HG03442 (cell line): ENCODE measurements at regions not wholly inside any gene's neighbourhood (a gene's known extent, or its start where the extent isn't known, plus 50 kb on each side); places are given as distances from the start of the nearest gene placed in this dataset.
"Not testable (repeated sequence)": the region's sequence is repeated elsewhere in the genome, so short reads cannot be mapped to it uniquely, and the experiment has no call there.

Source experiments
- ATAC-seq: cut with Tn5 transposase; IDR thresholded peaks from one replicate; pipeline ENCODE4 v1.9.1; 2021; ENCODE audit warnings: mild to moderate bottlenecking, moderate library complexity; ENCODE audit not compliant: unreplicated experiment

GRCh38 chr6:67011441-67011840 lies 1304.4 kb upstream of the EYS start:
- no peak for ATAC-seq

DNA sequence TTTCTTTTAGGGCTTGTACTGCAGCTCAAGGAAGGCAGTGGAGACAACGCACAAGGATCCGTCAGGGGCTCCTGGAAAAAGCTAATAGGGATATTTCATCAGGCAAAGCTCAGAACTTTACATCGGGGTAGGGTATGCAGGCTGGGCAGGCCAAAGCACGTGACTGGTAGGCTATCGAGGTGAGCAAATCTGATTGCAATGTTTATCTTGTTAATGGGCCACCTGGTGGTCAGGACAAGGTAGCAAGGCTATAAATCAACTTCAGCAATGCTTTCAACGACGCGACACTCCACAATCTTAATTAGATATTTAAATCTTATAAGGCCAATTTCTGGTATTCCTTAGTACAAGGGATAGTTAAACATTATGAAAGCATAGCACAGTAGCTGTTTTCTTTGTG lies 1302.8 kb upstream of the EYS start:
- no peak for ATAC-seq

DNA sequence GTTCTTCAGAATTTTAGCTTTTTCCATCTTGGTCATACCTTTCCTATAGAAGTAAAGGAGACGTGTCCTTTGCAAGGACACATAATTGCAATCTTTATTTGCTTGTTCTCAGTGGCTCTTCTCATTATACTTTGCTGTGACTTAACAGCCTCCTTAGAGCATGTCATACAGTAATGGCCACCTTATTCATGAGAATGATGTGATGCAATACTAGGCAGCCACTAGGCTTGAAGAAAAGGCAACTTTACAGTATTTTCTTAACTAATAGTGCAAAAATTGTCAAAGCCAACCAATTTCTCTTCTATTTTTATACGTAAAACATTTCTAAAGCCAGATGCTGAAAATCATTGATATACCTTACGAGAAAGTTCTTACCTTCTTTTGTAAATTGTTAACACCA lies 1296.8 kb upstream of the EYS start:
- no peak for ATAC-seq

GRCh38 chr6:67000121-67000520 lies 1293.1 kb upstream of the EYS start:
- no peak for ATAC-seq

DNA sequence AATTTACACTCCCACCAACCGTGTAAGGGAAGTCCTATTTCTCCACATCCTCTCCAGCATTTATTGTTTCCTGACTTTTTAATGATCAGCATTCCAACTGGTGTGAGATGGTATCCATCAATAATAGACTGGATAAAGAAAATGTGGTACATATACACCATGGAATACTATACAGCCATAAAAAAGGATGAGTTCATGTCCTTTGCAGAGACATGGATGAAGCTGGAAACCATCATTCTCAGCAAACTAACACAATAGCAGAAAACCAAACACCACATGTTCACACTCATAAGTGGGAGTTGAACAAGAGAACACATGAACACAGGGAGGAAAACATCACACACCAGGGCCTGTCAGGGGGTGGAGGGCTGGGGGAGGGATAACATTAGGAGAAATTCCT lies 1290.6 kb upstream of the EYS start:
- not testable (repeated sequence) for ATAC-seq

- no peak for ATAC-seq
Measured at GRCh38 chr6:66995669-66996068, 1288.6 kb upstream of the EYS start.

DNA sequence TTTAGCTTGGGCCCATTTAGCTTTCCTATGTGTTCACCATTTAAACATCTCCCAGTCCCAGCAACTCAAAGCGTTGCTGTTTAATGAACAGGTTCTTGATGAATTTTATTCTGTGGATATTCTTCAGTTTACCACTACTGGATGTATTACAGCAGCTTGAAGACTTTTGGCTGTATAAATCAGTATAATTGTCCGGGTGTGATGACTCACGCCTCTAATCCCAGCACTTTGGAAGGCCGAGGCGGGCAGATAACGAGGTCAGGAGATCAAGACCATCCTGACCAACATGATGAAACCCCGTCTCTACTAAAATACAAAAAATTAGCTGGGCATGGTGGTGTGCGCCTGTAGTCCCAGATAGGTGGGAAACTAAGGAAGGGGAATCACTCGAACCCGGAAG lies 1286.7 kb upstream of the EYS start:
- ATAC-seq: not testable (repeated sequence)

GRCh38 chr6:66993272-66993671 lies 1286.2 kb upstream of the EYS start:
- no peak for ATAC-seq

- ATAC-seq: no peak
Measured at GRCh38 chr6:66992660-66993059, 1285.6 kb upstream of the EYS start.

GRCh38 chr6:66986940-66987339 lies 1279.9 kb upstream of the EYS start:
- no peak for ATAC-seq

- no peak for ATAC-seq
Measured at GRCh38 chr6:66985816-66986215, 1278.8 kb upstream of the EYS start.

DNA sequence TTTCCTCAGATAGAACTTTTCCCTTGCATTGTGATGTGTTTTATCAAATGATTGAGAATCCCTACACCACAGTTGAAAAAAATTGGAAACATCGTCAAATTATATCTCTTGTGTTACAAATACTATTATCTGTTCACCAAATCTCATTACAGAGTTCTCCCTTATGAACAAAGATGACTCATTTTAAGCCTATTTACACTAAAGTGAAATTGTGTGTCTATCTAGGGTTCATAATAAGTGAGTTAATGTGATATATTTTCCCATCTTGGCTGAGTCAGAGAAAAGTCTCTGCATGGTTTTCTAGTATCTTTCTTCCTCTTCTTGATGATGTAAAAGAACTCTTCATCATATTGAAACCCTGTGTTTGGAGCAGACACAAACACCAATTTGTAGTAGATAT lies 1263.3 kb upstream of the EYS start:
- no peak for ATAC-seq

- ATAC-seq: no peak
Measured at GRCh38 chr6:66965227-66965626, 1258.2 kb upstream of the EYS start.

GRCh38 chr6:66964216-66964615 lies 1257.2 kb upstream of the EYS start:
- ATAC-seq: no peak

GRCh38 chr6:66962082-66962481 lies 1255.1 kb upstream of the EYS start:
- no peak for ATAC-seq

DNA sequence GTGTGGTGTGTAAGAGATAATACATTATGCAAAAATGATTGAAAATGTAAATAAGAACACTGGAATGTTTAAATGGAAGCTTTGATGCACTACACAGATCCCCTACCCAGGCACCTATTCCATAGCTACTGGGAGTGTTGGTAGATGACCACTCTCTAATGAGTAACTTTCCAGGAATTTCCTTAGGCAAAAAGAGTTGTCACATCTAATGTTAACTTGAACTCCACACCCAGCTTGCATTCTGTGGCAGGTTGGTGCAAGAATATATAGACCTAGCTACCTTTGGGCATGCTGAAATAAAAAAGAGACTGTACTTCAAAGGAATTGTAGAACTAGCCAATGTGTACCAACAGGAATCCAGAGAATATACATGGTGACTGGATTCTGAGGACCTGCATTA lies 1254.2 kb upstream of the EYS start:
- no peak for ATAC-seq

- no peak for ATAC-seq
Measured at GRCh38 chr6:66949191-66949661, 1242.2 kb upstream of the EYS start.

GRCh38 chr6:66948106-66948505 lies 1241.1 kb upstream of the EYS start:
- ATAC-seq: no peak

DNA sequence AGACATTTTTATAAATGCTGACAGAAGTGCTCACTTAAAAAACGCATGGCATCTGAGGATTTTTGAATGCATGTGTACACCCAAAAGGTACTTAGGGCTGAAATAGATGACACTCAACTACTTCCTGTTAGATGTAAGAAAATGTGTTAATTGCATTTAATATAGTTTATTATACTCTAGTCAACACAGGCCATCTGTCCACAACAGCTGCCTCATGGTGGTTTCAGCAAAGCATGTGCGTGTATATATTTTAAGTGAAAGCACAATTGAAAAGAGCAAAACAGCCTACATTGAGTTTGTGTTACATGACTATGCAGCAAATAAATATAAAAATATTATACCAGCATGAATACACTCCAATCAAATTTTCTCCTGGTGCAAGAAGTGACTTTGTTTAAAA lies 1233.0 kb upstream of the EYS start:
- ATAC-seq: no peak

DNA sequence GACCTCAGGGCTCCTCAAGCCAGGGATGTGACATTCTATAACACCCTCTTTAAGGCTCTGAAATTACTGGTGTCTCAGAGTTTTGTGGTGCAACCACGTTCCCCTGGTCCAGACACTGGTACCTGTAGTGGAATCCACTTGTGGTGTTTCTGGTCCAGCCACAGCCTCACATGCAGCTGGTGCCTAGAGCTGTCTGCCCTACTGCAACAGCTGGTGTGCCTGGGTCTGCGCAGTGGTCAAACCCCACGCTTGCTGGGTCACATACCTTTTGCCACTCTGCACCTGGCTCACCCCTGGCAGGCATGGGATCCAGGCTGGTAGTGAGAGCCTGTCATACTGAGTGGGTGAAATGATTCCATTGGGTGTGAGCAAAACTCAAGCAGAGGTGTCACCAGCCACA lies 1230.2 kb upstream of the EYS start:
- ATAC-seq: no peak

DNA sequence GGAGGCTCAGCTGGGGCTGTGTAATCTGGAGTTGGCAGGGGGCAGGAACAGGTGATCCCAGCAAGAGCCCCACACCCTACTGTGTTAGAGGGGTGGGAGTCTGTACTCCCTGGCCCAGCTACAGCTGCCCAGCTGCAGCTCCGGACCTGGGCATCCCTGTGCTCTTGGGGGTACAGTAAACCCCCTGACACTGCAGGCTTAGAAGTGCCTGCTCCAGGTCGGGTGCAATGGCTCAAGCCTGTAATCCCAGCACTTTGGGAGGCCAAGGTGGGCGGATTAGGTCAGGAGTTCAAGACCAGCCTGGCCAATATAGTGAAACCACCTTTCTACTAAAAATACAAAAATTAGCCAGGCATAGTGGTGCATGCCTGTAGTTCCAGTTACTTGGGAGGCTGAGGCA lies 1228.6 kb upstream of the EYS start:
- no peak for ATAC-seq

DNA sequence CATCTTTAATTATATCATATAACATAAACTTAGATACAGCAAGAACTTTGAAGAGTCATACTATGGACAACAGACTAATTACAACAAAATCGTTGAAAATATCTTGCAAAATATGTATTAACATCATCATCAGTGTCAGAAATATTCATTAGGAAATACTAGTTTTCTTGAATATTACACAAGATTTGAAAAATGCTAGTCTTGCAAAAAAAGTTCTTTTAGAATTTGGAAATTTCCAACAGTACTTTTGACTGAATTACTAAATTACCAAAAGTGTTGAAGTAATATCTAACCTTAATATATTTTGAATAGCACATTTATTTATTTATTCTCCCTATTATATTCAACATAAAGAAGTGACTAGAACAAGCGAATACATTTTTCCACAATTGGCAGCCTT lies 1224.8 kb upstream of the EYS start:
- ATAC-seq: no peak

GRCh38 chr6:66930559-66931290 lies 1223.7 kb upstream of the EYS start:
- ATAC-seq: no peak
